ENCODE measurements at regions not wholly inside any gene's neighbourhood (a gene's known extent, or its start where the extent isn't known, plus 50 kb on each side); places are given as distances from the start of the nearest gene placed in this dataset.

DNA sequence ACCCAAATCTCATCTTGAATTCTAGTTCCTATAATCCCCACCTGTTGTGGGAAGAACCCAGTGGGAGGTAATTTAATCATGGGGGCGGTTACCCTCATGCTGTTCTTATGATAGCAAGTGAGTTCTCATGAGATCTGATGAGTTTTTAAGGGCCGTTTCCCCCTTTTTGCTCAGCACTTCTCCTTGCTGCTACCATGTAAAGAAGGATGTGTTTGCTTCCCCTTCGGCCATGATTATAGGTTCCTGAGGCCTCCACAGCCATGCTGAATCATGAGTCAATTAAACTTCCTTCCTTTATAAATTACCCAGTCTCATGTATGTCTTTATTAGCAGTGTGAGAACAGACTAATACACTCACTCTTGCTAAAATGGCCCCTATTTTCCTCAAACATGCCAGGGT lies 374.7 kb downstream of the TUSC7 start:
- no peaks in the 10 kb centered on the region for H3K36me3 Mint-ChIP-seq (ENCODE audit: low read depth, unreplicated experiment)
- H3K27me3 Mint-ChIP-seq (ENCODE audit: unreplicated experiment): no peaks in the 10 kb centered on the region
- TF ChIP-seq, protein P1, sequence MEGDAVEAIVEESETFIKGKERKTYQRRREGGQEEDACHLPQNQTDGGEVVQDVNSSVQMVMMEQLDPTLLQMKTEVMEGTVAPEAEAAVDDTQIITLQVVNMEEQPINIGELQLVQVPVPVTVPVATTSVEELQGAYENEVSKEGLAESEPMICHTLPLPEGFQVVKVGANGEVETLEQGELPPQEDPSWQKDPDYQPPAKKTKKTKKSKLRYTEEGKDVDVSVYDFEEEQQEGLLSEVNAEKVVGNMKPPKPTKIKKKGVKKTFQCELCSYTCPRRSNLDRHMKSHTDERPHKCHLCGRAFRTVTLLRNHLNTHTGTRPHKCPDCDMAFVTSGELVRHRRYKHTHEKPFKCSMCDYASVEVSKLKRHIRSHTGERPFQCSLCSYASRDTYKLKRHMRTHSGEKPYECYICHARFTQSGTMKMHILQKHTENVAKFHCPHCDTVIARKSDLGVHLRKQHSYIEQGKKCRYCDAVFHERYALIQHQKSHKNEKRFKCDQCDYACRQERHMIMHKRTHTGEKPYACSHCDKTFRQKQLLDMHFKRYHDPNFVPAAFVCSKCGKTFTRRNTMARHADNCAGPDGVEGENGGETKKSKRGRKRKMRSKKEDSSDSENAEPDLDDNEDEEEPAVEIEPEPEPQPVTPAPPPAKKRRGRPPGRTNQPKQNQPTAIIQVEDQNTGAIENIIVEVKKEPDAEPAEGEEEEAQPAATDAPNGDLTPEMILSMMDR (IDR thresholded peaks at IDR 0.05; ENCODE audit: unreplicated experiment): no peak
- no peaks in the 10 kb centered on the region for H3K9me3 Mint-ChIP-seq (ENCODE audit: unreplicated experiment)
- no peak for DNase-seq (ENCODE audit: low spot score)
- no peak overlapping the region for H3K27ac Mint-ChIP-seq (ENCODE audit: unreplicated experiment)
- H3K4me3 Mint-ChIP-seq (ENCODE audit: unreplicated experiment): no peak overlapping the region
- H3K4me1 Mint-ChIP-seq (ENCODE audit: unreplicated experiment): no peaks in the 10 kb centered on the region

DNA sequence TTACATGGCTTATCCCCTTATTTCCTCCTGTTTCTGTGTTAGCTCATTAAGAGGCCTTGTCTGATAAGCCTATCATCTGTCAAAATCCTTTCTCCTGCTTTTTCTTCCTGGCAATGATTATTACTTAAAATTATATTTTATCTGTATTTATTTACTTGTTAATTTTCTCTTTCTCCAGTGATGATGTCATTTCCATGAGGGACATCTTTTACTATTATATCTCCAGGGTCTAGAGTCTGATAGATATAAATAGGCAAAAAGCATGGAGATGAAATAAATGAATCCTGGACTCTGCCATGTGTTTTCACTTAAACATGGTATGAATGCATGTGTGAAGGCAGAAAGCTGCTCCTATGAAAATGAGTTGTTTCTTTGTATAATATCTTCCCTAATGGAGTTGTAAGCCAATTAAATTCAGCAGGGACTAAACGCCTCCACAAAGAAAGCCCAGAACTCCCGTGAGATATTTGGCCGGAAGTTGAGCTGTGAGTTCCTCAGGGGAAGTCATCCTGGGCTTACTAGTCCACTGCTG lies 375.2 kb downstream of the TUSC7 start:
- H3K4me3 Mint-ChIP-seq (ENCODE audit: unreplicated experiment): no peak overlapping the region
- H3K27ac Mint-ChIP-seq (ENCODE audit: unreplicated experiment): no peak overlapping the region
- H3K4me1 Mint-ChIP-seq (ENCODE audit: unreplicated experiment): no peaks in the 10 kb centered on the region
- H3K36me3 Mint-ChIP-seq (ENCODE audit: low read depth, unreplicated experiment): no peaks in the 10 kb centered on the region
- TF ChIP-seq, protein P1 (IDR thresholded peaks at IDR 0.05; ENCODE audit: unreplicated experiment): no peak
- DNase-seq (ENCODE audit: low spot score): no peak
- no peaks in the 10 kb centered on the region for H3K9me3 Mint-ChIP-seq (ENCODE audit: unreplicated experiment)
- no peaks in the 10 kb centered on the region for H3K27me3 Mint-ChIP-seq (ENCODE audit: unreplicated experiment)

DNA sequence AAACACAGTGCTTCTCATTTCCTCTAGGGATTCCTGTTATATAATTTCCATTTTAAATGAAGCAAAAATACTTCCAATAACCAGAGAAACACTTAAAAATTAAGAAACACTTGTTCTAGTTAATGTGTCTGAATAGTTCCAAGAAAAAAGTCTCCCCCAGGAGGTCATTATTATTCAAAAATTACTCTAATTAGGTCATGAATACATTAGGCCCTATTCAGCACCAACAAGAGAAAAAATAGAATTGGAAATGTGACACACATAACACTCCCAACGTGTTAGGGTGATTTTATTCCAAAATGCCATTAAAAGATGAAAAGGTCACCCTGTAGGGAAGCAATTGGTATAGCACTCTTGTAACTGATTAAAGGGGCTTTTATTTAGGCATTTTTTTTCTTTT lies 382.1 kb downstream of the TUSC7 start:
- H3K4me1 Mint-ChIP-seq (ENCODE audit: unreplicated experiment): no peaks in the 10 kb centered on the region
- H3K27me3 Mint-ChIP-seq (ENCODE audit: unreplicated experiment): no peaks in the 10 kb centered on the region
- DNase-seq (ENCODE audit: low spot score): no peak
- H3K4me3 Mint-ChIP-seq (ENCODE audit: unreplicated experiment): no peak overlapping the region
- TF ChIP-seq, protein P1 (IDR thresholded peaks at IDR 0.05; ENCODE audit: unreplicated experiment): no peak
- H3K9me3 Mint-ChIP-seq (ENCODE audit: unreplicated experiment): no peaks in the 10 kb centered on the region
- H3K36me3 Mint-ChIP-seq (ENCODE audit: low read depth, unreplicated experiment): no peaks in the 10 kb centered on the region
- no peak overlapping the region for H3K27ac Mint-ChIP-seq (ENCODE audit: unreplicated experiment)

DNA sequence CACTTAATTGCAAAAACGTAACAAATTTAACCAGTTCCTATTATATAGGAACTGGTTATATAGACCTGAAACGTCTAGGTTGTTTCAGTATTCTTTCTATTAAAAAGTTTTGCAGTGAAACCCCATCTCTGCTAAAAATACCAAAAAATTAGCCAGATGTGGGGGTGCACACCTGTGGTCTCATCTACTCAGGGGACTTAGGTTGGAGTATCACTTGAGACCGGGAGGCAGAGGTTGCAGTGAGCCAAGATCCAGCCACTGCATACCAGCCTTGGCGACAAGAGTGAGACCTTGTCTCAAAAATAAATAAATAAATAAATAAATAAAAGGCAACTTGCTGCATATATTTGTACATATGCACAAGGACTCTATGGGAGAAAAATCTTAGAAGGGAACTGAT lies 387.0 kb downstream of the TUSC7 start:
- Mint-ChIP-seq H3K27ac (ENCODE audit: unreplicated experiment) (no peak overlapping the region), H3K4me1 (ENCODE audit: unreplicated experiment) (no peaks in the 10 kb centered on the region), H3K36me3 (ENCODE audit: low read depth, unreplicated experiment) (no peaks in the 10 kb centered on the region), H3K4me3 (ENCODE audit: unreplicated experiment) (no peak overlapping the region), H3K9me3 (ENCODE audit: unreplicated experiment) (no peaks in the 10 kb centered on the region), H3K27me3 (ENCODE audit: unreplicated experiment) (no peaks in the 10 kb centered on the region)
- no peak for DNase-seq (ENCODE audit: low spot score)
- TF ChIP-seq, protein P1 (IDR thresholded peaks at IDR 0.05; ENCODE audit: unreplicated experiment): no peak

DNA sequence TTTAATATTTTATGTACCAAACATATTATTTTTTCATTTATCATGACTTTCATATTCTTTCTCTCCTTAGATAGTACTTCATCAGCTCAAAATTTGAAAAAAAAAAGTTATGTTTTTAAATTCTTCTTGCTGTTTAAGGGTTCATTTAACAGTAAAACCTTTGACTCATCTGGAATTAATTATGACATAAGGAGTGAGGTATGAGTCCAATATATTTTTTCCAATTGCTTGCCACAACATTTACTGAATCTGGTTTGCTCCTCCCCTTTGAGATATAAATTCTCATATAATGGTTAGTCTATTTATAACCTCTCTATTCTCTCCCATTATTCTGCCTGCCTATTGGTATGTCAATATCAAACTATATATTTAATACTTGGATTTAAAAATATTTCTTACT lies 387.8 kb downstream of the TUSC7 start:
- Mint-ChIP-seq H3K9me3 (ENCODE audit: unreplicated experiment) (no peaks in the 10 kb centered on the region), H3K27me3 (ENCODE audit: unreplicated experiment) (no peaks in the 10 kb centered on the region), H3K36me3 (ENCODE audit: low read depth, unreplicated experiment) (no peaks in the 10 kb centered on the region), H3K4me1 (ENCODE audit: unreplicated experiment) (no peaks in the 10 kb centered on the region), H3K4me3 (ENCODE audit: unreplicated experiment) (no peak overlapping the region), H3K27ac (ENCODE audit: unreplicated experiment) (no peak overlapping the region)
- TF ChIP-seq, protein P1 (IDR thresholded peaks at IDR 0.05; ENCODE audit: unreplicated experiment): no peak
- no peak for DNase-seq (ENCODE audit: low spot score)
